ENCODE measurements at regions not wholly inside any gene's neighbourhood (a gene's known extent, or its start where the extent isn't known, plus 50 kb on each side); places are given as distances from the start of the nearest gene placed in this dataset.

DNA sequence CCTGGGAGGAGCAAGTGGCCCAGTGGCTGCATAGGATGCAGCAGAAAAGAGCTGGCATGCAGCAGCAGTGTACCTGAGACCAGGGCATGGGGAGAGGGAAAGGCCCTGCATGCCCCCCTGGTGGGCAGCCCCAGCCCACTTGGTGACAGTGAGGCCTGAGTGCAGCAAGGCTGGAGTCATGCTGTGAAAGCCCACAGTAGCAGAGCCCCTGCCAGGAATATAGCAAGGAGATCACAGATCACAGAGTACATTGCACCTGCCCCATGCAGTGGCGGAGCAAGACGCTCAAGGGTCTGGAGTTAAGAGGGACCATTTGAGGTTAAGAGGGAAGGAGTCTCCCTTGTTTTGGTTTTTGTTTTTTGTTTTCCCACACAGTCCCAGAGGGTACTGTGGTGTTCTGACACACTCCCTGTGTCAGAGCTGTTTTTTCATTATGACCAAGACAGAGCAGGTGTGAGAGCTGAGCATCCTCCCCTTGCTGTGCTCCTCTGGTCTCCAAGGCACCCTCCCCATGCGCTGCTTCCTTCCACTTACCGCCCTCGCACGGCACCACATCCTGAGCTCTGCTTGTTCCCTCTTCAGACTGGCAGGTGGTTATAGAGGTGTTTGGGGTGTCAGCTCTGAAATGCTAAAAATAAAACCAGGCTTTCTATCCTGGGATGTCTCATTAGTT, 85.0 kb upstream of the UBL3 start:
- CTCF ChIA-PET (ENCODE audit: unreplicated experiment): no interaction called here
- Histone ChIP-seq H3K79me2 (ENCODE audit: insufficient read depth, low read depth, low read length) (no peaks in the 10 kb centered on the region), H3K9me3 (ENCODE audit: low read length) (no peaks in the 10 kb centered on the region), H3K36me3 (ENCODE audit: insufficient read depth, low read length) (no peaks in the 10 kb centered on the region), H3K4me1 (ENCODE audit: insufficient read depth, low read length, poor library complexity, severe bottlenecking) (peaks cover 5% of the 10 kb centered on the region), H3K4me2 (ENCODE audit: low read length) (peak overlapping the region; percentile 20; the same call in 1 of the 2 replicates), H3K4me3 (ENCODE audit: low read depth, low read length, poor library complexity, severe bottlenecking) (no peak overlapping the region), H3K9me2 (ENCODE audit: insufficient read depth, low read length) (no peaks in the 10 kb centered on the region), H2AFZ (ENCODE audit: low read length) (no peak overlapping the region), H3K27ac (ENCODE audit: low read depth, low read length, poor library complexity, severe bottlenecking) (no peak overlapping the region), H4K20me1 (ENCODE audit: insufficient read depth, low read length) (no peaks in the 10 kb centered on the region)
- intact Hi-C loops (cut with micrococcal nuclease; ENCODE audit: unreplicated experiment): no loop called here
- no TSS peak for BruUV-seq (replicated peaks)
- DNase-seq (ENCODE audit: low spot score): peak; percentile 18
- POLR2A ChIA-PET: interaction anchor here (0.5 kb wide), 1 partner anchor 32 kb away, joined by 4 read pairs; no protein-coding TSS in a partner anchor
- TF ChIP-seq, protein P1, sequence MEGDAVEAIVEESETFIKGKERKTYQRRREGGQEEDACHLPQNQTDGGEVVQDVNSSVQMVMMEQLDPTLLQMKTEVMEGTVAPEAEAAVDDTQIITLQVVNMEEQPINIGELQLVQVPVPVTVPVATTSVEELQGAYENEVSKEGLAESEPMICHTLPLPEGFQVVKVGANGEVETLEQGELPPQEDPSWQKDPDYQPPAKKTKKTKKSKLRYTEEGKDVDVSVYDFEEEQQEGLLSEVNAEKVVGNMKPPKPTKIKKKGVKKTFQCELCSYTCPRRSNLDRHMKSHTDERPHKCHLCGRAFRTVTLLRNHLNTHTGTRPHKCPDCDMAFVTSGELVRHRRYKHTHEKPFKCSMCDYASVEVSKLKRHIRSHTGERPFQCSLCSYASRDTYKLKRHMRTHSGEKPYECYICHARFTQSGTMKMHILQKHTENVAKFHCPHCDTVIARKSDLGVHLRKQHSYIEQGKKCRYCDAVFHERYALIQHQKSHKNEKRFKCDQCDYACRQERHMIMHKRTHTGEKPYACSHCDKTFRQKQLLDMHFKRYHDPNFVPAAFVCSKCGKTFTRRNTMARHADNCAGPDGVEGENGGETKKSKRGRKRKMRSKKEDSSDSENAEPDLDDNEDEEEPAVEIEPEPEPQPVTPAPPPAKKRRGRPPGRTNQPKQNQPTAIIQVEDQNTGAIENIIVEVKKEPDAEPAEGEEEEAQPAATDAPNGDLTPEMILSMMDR (conservative IDR thresholded peaks at IDR 0.05; ENCODE audit: low read length): no peak
- TF ChIP-seq EZH2phosphoT487 (IDR thresholded peaks at IDR 0.05; ENCODE audit: borderline replicate concordance, low read depth, low read length): no peak

DNA sequence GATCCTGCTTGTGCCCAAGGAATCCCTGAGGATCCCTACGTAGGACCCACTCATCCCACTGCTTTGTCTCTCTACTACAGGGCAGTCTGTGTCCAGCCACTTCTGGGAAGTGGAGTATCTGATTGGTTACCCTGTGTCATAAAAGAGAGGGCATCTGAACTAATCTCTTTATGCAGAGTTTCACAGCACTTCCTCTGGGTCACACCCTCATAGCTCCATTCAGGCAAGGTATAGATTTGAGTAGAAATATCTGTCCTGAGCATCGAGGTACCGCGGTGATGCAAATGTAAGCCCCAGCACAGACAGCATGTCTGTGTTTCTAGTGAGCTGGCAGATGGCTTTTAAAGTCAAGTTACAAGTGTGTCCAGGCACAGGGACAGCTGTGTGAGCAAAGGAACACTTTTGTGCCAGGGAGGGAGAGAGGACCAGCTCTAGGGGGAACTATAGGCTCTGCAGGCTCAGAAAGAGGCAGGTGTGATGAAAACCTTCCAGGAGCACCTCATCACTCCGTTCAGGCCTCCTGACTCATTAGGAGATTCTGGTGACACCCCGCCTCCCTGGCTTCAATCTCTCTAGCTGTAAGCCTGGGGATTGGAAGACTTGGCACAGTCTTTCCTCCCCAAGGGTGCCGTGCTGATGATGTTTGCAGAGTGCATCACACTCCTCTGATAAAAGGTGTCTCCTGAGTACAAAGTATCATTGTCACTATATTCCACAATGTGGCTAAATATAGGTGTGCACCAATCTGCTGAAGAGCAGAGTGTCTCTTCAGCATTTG, 84.3 kb upstream of the UBL3 start:
- Histone ChIP-seq H3K9me3 (ENCODE audit: low read length) (no peaks in the 10 kb centered on the region), H3K27ac (ENCODE audit: low read depth, low read length, poor library complexity, severe bottlenecking) (no peak overlapping the region), H3K9me2 (ENCODE audit: insufficient read depth, low read length) (no peaks in the 10 kb centered on the region), H3K4me3 (ENCODE audit: low read depth, low read length, poor library complexity, severe bottlenecking) (no peak overlapping the region), H3K4me1 (ENCODE audit: insufficient read depth, low read length, poor library complexity, severe bottlenecking) (peaks cover 5% of the 10 kb centered on the region), H3K79me2 (ENCODE audit: insufficient read depth, low read depth, low read length) (no peaks in the 10 kb centered on the region), H3K36me3 (ENCODE audit: insufficient read depth, low read length) (no peaks in the 10 kb centered on the region), H3K4me2 (ENCODE audit: low read length) (no peak overlapping the region), H4K20me1 (ENCODE audit: insufficient read depth, low read length) (no peaks in the 10 kb centered on the region), H2AFZ (ENCODE audit: low read length) (no peak overlapping the region)
- POLR2A ChIA-PET: no interaction called here
- BruUV-seq (replicated peaks): no TSS peak
- CTCF ChIA-PET (ENCODE audit: unreplicated experiment): no interaction called here
- intact Hi-C loops (cut with micrococcal nuclease; ENCODE audit: unreplicated experiment): no loop called here
- no peak for DNase-seq (ENCODE audit: low spot score)
- TF ChIP-seq EZH2phosphoT487 (IDR thresholded peaks at IDR 0.05; ENCODE audit: borderline replicate concordance, low read depth, low read length): no peak
- TF ChIP-seq, protein P1 (conservative IDR thresholded peaks at IDR 0.05; ENCODE audit: low read length): no peak

DNA sequence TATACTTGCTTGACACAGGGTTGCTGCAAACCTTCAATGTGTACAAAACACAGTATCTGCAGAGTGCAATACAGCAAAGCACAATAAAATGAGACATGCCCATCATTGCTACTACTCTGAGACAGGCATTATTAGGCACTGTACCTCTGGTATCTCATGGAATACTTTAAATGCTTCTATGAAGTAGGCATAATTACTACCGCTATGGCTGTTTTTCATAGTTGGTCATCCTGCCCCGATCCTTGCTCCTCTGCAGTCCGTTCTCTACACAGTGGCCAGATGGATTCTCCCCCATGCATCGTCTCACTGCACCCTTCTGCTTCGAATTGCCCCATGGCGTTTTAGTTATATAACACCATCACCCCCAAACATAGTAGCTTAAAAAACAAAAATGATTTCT, 83.0 kb upstream of the UBL3 start:
- H3K36me3 ChIP-seq (ENCODE audit: insufficient read depth, low read length): no peaks in the 10 kb centered on the region
- H2AFZ ChIP-seq (ENCODE audit: low read length): no peak overlapping the region
- no peak overlapping the region for H3K27ac ChIP-seq (ENCODE audit: low read depth, low read length, poor library complexity, severe bottlenecking)
- ChIA-PET CTCF (ENCODE audit: unreplicated experiment) (no interaction called here), POLR2A (no interaction called here)
- H3K9me3 ChIP-seq (ENCODE audit: low read length): no peaks in the 10 kb centered on the region
- TF ChIP-seq, protein P1 (conservative IDR thresholded peaks at IDR 0.05; ENCODE audit: low read length): no peak
- no peak for TF ChIP-seq EZH2phosphoT487 (IDR thresholded peaks at IDR 0.05; ENCODE audit: borderline replicate concordance, low read depth, low read length)
- no peak overlapping the region for H3K4me3 ChIP-seq (ENCODE audit: low read depth, low read length, poor library complexity, severe bottlenecking)
- H3K4me1 ChIP-seq (ENCODE audit: insufficient read depth, low read length, poor library complexity, severe bottlenecking): peaks cover 5% of the 10 kb centered on the region
- no TSS peak for BruUV-seq (replicated peaks)
- intact Hi-C loops (cut with micrococcal nuclease; ENCODE audit: unreplicated experiment): no loop called here
- no peaks in the 10 kb centered on the region for H3K79me2 ChIP-seq (ENCODE audit: insufficient read depth, low read depth, low read length)
- H3K4me2 ChIP-seq (ENCODE audit: low read length): no peak overlapping the region
- no peaks in the 10 kb centered on the region for H3K9me2 ChIP-seq (ENCODE audit: insufficient read depth, low read length)
- no peak for DNase-seq (ENCODE audit: low spot score)
- H4K20me1 ChIP-seq (ENCODE audit: insufficient read depth, low read length): no peaks in the 10 kb centered on the region

All from OCI-LY7 (cell line).